NCI-H526 (cell line): ENCODE measurements at regions not wholly inside any gene's neighbourhood (a gene's known extent, or its start where the extent isn't known, plus 50 kb on each side); places are given as distances from the start of the nearest gene placed in this dataset.

ENCODE experiments used
- DNase-seq, 2 experiments: peaks; one replicate each; lab custom pipeline; 2025; lab: John Stamatoyannopoulos, UW

- peak in 1 of 2 experiments; percentile 99 for DNase-seq
These were observed 50.8 kb upstream of the MYCN start for GRCh38 chr2:15889442-15890123.

GRCh38 chr2:15890124-15890754, 50.1 kb upstream of the MYCN start:
- peak in 1 of 2 experiments; percentile 99 for DNase-seq
